H4 (cell line): ENCODE measurements at regions not wholly inside any gene's neighbourhood (a gene's known extent, or its start where the extent isn't known, plus 50 kb on each side); places are given as distances from the start of the nearest gene placed in this dataset.
"Not testable (repeated sequence)": the region's sequence is repeated elsewhere in the genome, so short reads cannot be mapped to it uniquely, and the experiment has no call there.

Source experiments
- DNase-seq: peaks from one replicate; pipeline ENCODE4 v3.0.0-alpha.2; 2015; ENCODE audit warnings: low spot score

DNA sequence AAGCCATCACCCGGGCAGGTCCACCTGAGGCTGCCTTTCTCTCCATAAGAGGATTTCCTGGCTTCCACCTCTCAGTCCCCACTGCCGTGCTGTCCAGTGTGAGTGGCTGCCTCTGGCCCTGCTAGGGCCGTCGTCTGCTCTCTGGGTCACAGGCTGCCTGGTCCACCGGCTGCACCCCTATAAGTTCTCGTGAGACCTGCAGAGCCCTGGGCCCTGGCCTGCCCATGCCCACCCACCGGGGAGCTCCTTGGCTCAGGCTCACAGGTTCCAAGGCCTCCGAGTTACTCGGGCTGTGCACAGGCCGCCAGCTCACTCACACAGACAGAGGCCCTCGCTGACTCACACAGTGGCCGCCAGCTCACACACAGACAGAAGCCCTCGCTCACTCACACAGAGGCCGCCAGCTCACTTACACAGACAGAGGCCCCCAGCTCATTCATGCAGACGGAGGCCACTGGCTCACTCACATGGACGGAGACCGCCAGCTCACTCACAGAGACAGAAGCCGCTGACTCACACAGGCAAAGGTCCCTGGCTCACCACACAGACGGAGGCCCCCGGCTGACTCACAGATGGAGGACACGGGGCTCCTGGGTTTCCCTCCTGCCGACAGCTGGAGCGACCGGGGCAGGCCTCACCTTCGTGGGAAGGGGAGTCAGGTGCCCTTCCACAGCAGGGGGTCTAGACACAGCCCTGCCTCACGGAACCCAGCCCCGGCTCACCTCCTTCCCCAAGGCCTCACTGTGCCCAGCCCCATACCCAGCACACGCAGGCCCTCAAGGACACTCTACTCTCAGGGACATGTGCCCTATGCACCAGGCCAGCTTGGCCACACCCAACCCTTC lies 334.1 kb upstream of the MYT1L start:
- DNase-seq = peak; percentile 55

DNA sequence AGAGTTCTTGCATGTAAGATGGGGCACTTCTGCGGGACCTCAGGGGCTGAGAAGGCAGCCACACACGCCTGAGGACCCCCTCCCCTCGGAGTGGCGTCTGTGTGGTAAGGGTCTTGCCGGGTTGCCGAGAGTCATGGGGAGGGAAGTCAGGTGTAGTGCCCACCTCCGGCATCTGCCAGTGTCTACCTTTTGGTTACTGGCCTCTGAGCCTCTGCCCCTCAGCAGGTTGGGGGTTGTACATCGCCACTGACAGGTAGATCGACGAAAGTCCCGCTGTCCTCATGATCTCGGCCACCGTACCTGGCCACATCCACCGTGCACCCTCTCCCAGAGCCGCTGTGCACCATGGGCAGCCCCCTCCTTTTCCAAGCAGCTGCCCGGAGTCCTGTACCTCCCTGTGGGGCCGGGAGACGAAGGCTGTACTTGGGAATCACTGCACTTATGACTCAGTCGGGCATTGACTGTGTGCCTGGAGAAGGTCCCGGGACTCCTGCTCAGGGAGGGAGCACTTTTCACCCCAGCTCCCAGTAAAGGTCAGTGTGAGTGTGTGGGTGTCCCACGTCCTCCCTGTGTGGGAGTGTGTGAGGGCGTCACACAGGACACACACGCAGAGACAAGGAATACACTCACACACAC lies 332.4 kb upstream of the MYT1L start:
- peak; percentile 8 for DNase-seq

DNA sequence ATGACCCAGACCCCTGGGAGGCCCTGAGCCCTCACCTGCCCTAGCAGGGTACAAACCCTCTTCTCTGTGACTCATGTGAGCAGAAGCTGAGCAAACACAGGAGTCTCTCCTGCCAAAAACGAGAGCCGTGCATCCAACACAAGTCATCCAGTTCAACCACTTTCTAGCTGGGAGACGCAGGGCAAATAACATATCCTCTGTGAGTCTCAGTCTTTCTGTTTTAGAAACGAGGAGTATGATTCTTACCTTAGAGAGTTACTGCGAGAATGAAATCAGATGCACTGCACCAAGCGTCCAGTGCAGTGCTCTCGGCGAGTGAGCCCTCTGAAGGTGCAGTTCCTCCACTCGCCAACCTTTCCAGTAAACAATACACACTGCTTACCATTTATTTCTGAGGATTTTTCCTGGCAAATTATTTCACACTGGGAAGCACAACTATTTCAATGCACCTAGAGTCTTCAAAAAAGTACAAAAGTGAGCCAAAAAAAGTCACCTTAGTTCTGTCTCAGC lies 331.8 kb upstream of the MYT1L start:
- no peak for DNase-seq

DNA sequence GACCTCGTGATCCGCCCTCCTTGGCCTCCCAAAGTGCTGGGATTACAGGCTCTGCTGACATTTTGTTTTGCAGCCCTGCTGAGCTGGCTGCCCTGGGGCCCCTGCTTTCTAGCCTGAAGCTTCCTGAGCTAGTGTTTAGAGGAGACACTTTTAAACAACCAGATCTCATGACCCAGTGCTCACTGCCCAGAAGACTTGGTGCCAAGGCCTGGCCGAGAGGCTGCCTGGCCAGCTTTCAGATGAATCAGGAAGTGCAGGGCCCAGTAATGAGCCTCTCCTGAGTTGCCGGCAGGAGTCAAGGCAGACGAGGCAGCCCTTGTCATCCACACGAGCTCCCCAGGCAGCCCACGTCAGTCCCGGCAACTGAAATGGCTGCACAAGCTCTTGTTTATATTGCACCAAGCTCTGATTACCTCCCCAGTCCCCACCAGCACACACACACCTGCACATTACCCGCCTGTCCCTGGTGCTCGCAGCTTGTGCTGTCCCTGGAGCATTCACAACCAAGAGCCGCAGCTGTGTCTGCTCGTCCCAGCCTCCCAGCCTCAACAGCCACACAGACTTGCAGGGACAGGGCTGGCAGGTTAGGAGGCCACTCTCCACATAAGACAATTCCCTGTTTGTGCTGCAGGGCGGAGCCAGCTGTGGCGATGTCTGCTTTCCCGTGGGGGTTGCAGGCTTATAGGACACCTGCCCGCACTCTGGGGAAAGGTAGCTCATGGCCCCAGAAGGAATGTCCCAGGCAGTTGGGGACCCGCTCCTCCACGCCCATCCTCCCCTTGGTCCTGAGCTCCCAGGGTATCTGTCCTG lies 331.2 kb upstream of the MYT1L start:
- no peak for DNase-seq

DNA sequence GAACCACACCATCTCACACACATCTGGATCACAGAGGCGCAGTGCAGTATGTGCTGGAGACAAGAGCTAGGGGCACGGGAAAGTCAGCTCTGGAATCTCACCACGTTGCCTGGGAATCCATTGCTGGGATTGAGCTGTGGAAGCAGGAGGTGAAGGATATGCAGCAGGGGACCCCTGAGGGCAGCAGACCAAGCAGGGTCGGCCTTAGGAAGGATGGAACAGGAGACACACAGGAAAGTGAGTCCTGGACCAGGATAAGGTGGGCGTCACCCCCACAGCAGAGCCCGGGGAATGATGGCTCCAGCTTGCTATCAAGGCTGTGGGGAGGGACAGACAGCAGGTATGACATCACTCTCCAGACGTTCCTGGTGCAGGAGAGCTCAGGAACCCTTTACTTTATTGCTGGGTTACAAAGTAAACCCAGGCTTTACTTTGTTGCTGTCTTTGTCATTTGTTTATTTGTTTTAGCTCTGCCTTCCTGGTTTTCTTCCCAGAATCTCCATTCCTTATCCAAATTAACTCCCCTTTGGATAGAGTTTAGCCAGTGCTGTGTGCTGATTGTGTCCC lies 329.8 kb upstream of the MYT1L start:
- DNase-seq = peak; percentile 39

DNA sequence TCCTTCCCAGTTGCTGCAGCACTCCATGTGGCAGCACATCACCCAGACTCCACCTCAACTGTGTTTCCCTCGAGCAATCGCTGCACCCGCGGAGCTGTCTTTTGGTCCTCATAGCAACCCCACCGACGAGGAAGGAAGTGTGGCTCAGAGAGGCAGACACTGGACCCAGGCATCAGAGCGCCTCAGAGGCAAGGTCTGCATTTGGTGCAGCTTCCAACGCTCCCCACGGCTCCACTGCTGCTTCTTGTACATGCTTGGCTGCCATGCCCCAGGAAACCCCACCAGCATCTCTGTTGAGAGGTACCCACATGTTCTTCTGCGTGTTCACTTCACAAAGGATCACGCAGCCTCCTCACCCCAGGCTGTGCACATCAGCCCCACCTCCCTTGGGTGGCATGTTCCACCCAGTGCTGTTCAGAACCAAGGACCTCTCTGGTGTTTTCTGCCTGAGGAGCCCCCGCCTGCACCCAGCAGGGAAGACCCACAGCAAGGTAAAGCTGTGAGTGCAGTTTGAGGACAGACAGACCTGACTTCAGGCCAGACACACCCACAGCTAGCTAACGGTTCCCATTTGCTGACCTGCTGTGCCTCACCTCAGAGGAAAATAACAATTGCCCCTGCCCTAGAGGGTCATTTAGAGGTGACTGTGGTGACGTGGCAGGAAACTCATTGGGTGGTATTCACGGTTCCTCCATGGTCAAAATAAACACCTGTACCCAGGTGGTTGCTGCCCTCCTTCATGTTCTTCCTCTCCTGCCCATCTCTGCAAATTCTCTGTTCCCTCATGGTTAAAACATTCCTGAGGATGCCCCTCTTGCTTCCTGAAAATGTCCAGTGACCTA lies 326.3 kb upstream of the MYT1L start:
- DNase-seq = no peak

DNA sequence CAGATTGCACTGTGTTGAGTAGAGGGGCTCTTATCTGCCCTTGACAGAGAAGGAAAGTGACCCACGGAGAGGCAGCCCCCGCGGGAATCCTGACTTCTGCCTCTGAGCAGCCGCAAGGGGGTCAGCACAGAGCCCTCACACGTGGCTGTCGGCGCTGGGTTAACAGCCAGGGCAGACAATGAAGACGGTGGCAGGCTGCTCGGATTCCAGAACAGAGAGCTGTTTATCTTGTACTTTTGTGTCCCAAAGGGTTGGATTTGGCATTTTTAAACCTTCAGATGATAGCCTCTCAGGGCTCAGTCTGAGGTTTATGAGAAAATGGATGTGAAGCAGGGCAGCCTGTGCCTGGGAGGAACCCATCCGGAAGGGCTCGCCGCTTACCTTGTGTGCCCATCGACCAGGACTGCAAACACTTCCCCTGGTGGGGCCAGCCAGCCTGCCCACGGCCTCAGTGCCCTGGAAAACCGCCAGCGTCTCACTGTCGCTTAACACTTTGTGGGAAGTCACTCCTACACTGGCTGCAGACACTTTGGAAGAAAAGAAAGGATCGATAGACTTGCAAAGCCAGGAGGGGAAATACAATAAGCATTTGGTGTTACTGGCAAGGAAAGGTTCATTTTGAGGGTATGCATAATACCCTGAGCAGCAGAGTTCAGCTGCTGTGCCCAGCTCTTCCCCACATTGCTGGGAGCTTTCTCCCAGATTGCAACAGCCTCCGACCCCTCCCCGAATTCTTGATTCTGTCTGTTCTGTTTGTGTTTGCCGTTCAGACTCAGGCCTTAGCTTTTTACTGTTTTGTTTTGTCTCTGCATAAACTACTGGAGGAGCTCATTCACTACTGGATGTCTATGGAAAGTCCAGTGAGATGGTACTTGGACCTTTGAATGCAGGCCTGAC lies 325.3 kb upstream of the MYT1L start:
- DNase-seq = no peak

DNA sequence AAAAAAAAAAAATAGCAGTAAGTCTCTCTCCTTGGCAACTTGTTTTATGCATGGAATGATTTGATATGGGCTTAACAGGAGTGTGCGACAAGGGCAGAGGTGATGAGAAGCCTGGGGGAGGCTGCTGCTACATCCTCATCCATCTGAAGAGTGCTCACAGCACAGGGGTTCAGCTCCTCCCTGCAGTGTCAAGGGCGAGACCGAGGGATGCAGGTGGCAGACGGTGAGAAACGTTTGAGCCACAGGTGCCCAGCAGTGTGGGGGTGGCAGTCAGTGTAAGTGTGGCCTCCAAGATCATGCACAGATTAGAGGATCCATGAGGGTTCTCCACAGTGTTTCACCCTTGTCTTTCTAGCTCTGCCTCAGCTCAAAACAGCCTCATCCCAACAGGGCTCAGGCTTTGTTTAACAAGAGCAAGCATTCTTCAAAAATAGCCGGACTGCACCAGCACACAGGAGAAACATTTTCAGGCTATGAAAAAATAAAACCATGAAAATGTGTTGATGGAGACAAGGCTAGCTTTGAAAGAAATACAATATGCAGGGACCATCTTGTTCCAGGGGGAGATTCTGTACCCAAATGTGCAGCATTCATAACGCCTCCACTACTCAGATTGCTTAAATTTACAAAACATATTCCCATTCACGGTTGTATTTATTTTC lies 324.5 kb upstream of the MYT1L start:
- DNase-seq = no peak

DNA sequence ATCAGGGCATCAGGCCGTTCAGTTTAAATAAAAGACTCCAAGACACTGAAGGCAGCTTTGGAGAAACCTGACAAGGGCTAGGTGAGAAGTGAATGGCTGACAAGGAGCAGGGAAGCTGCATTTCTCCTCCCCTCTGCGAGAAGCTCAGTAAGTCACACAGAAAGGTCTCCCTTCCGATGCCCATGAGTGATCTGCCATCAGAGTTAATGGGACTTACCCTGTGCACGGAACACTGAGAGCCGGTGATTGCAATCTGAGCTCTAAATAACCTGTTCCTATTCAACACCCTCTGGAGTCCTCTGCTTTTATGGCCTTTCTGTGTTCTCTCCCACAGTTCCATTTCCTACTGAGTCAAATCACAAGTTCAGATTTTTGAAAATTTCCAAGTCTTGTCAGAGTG lies 322.2 kb upstream of the MYT1L start:
- DNase-seq = no peak

DNA sequence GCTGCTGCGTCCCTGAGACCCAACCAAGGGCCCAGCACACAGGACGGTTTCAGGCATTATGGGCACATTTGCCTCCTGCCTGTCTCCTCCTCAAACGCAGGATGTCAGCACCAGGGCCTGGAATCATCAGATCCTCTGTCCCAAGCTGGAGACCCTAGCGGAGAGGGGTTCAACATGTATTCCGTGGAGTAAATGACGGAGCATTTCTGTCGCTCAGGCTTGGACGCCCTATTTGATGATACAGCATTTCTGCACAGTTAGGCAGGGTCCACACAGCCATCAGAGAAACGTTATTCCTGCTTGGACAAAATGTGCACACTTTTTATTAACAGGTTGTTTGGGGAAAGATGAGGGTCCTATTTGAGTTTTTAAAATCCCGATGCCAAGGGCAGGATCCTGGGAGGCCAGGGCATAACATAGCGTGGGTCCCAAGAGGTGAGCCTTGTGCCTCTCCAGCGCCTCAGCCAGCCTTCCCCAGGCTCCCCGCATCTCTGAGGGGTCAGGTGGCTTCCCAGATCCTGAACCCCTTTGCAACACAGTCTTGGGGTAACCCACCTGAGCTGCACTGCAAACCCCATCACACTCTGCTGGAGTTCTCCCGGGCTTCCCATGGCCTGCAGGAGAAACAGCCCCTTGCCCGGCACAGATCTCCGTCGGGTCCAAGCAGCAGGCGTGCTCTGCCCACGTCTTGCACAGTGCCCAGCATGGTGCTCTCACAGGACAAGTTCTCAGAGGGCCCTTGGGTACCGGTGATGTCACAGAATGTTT lies 319.7 kb upstream of the MYT1L start:
- DNase-seq = no peak

DNA sequence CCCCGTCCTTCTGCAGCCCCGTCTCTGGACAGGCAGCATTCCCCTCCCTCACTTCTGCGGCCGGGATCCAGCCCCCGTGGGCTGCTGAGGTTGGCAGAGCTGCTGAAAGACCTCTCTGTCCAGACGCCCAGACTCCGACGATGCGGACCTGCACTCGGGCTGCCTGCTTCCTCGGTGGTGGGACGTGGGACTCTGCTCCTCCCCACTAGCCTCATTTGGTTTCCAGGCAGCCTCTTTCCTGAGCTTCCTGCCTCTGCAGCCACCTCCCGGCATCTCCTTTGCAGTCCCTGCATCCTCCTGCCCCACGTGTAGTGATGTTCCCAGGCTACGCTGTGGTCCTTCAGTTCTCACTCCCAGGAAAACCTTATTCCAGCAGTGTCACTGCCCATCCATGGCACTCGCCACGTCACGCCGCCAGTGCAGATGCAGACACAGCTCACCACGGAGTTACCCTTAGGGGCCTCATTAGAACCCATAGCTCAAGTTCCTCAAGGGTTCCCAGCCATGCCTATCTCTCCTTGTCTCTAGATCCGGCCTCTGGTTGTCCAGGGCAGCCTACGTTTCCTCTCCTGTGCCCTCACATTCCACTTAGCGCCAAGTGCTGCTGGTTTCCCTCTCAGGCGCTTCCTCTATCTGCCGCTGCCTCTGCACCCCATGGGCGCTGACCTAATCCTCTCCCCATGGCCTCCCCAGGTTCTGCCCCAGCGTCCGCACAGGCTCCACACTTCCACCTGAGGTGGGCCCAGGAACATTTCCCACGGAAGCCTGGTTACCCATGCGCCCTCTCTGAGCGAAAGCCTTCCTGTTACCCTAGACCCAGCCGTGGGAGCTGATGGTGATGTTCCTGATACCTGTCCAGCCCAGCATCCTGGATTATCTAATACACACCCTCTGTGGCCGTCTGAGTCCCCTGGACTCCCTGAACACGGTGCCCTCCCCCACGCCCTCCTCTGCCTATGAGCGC lies 318.3 kb upstream of the MYT1L start:
- no peak for DNase-seq

DNA sequence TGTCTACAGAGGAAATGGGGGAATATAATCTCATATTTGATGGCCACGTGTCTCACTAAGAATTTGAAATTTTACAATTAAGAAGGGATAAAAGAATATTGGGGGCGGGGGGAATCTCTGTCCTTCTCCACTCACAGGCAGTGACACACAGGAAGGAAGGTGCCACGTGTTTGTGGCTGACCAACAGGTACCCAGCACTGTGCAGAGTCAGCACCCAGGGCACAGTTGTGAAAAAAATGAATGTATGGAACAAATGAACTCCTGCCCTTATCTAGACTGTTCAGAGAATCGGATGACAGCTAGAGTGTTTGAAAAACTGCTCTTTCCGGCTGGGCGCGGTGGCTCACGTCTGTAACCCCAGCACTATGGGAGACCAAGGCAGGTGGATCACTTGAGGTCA lies 317.0 kb upstream of the MYT1L start:
- no peak for DNase-seq

DNA sequence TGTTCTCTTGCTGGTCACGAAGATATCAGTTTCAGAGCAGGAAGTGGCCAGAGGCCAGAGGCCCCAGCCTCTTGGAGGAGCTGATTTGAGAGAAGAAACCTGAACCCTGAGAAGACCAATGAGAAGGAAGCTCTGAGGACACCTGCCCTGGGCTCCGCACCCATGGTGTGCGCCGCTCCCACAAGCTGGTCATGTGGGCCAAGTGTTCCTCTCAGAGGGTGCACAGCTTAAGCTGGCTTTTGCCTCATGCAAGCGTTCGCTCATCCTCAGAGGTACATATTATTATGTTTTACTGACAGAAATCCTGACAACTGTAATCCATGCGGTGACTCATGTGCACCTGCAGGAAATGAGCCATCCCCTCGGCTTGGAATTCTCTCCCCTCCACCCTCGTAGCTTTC lies 316.1 kb upstream of the MYT1L start:
- DNase-seq = no peak

DNA sequence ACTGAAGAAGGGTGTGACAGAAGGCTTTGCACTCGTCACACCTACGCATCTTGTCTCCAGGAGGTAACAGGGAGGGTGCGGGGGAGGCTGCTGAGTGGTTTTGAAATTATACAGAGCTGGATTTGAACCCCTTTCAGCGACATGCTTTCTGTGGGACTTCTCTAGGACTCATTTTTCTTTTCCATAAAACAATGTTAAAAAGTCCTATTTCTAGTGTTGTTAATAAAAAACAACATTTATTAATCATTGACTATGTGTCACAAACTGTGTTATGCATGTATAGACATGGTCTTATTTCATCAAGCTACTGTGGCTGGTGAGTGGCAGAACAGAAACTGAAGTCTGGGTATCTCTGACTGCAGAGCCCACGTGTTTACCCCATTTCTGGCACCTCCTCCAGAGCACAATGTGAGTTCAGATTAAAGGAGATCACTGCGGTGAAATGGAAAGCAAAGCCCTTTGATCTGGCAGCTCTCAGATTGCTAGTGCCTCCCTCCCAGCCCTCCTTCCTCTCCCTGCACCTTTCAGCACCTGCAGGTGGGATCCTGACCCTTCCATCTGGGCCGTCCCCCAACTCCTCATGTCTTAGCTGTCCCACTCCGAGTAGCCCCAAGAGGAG lies 315.5 kb upstream of the MYT1L start:
- DNase-seq = no peak

DNA sequence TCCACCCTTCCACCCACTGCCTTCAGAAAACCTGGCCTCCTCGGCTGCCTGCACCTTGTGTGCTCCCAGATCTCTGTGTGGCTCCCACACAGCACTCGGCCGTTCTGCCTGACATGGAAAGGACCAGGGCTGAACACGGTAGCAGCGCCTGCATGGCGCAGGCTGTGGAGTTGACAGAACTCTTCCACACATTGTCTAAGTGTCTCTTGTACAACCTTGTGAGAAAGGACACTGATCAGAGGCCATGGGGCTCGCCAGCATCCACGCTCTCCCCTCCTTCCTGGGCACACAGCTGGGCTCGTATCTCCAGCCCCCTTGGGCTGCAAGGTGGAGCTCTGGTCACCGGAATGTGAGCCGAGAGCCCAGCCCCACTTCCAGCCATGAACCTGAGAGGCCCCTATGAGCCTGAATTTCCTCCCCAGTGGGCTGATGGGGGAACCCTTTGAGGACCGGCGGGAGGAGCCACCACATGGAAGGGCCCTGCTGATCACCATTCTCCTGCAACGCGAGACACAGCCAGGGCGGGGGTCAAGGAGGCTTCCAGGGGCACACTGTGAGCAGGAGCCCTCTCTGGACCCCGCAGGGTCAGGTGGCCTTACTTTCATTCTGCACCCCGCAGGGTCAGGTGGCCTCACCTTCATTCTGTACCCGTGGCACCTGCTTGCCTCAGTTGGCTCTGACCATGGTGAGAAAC lies 314.2 kb upstream of the MYT1L start:
- no peak for DNase-seq

DNA sequence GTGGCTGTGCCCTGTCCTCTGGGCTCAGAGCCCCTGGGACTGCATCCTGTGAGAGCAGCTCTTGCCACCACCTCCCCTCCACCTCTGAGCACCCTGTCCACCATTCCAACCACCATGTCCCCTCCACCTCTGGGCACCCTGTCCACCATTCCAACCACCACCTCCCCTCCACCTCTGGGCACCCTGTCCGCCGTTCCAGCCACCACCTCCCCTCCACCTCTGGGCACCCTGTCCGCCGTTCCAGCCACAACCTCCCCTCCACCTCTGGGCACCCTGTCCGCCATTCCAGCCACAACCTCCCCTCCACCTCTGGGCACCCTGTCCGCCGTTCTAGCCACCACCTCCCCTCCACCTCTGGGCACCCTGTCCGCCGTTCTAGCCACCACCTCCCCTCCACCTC lies 313.7 kb upstream of the MYT1L start:
- DNase-seq = not testable (repeated sequence)

DNA sequence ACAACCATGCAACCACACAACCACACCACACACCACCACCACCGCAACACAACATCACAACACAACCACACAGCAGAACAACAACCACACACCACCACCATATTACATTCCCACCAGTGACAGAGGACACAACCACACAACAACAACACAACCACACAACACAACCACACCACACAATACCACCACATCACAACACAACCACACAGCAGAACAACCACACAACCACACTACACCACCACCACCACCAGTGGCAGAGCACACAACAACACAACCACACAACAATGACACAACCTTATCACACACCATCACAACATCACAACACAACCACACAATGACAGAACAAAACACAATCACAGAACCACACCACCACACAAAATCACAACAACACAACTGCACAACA lies 313.0 kb upstream of the MYT1L start:
- DNase-seq = no peak
